Tibial artery (tissue), 4 donors: ENCODE measurements at regions not wholly inside any gene's neighbourhood (a gene's known extent, or its start where the extent isn't known, plus 50 kb on each side); places are given as distances from the start of the nearest gene placed in this dataset.

ENCODE experiments used
- DNase-seq, 2 donors: peaks; one replicate each; pipeline ENCODE4 v3.0.0-alpha.2; 2019
- H3K27ac ChIP-seq, 2 donors: fragments of 200-600 bp; sonication (generic) in 1 of 2; 1 replicate in 1 of 2; 2 replicates in 1 of 2; pipeline ENCODE4 v1.5.1; 2018 to 2019; ENCODE audit warnings: mild to moderate bottlenecking in 1 of 2
- H3K27me3 ChIP-seq, 2 donors: fragments of 200-600 bp; sonication (generic) in 1 of 2; one replicate each; pipeline versions ENCODE4 v1.5.1 to v1.6.0; 2016 to 2019
- H3K36me3 ChIP-seq, 3 donors: fragments of 200-600 bp; sonication (generic) in 2 of 3; one replicate each; pipeline ENCODE4 v1.5.1; 2016 to 2019; ENCODE audit warnings: mild to moderate bottlenecking in 2 of 3
- H3K4me1 ChIP-seq, 4 donors: fragments of 200-600 bp; sonication (generic) in 2 of 4; 1 replicate in 3 of 4; 2 replicates in 1 of 4; pipeline ENCODE4 v1.5.1; 2016 to 2019
- H3K4me3 ChIP-seq, 2 donors: fragments of 200-600 bp; sonication (generic) in 1 of 2; 1 replicate in 1 of 2; 2 replicates in 1 of 2; pipeline ENCODE4 v1.5.1; 2018 to 2019; ENCODE audit warnings: mild to moderate bottlenecking in 2 of 2
- H3K9me3 ChIP-seq, 3 donors: fragments of 200-600 bp; sonication (generic) in 1 of 3; one replicate each; pipeline ENCODE4 v1.5.1; 2016 to 2019
- intact Hi-C: fragments of 100-400 bp; cut with DNase I; formaldehyde crosslinking; loops from one replicate; pipeline ENCODE4 v1.15.0; 2023; ENCODE audit warnings: low total_unique reads
- TF ChIP-seq, protein P1 (sequence below), 2 experiments: fragments of 200-600 bp in 1 of 2; fragments of 450-650 bp in 1 of 2; IDR thresholded peaks; one replicate each; pipeline ENCODE4 v1.5.1; 2017 to 2019; ENCODE audit warnings: antibody characterized with exemption in 2 of 2, mild to moderate bottlenecking in 1 of 2, moderate library complexity in 1 of 2

DNA sequence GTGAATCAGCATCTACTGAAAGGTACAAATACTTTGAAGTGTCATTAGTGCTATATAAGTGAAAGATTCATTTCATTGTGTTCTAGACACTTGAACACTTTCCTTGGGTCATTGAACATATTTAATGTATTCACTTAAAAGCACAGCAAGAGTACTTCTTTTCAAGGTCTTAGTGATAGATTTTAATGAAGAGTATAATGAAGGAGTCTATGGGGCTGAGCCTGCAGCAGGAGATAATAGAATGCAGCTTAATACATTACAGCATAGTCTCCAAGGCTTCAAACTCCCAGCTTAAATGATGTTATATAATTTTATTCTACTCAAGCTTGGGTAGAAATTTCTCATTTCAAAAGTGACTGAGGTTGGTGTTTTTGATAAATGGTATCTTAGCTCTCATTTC lies 66.1 kb upstream of the VEGFC start:
- Histone ChIP-seq H3K9me3 (no peaks in the 10 kb centered on the region), H3K36me3 (no peaks in the 10 kb centered on the region), H3K4me1 (no peaks in the 10 kb centered on the region), H3K27me3 (no peaks in the 10 kb centered on the region), H3K27ac (no peak overlapping the region), H3K4me3 (no peak overlapping the region)
- TF ChIP-seq, protein P1, sequence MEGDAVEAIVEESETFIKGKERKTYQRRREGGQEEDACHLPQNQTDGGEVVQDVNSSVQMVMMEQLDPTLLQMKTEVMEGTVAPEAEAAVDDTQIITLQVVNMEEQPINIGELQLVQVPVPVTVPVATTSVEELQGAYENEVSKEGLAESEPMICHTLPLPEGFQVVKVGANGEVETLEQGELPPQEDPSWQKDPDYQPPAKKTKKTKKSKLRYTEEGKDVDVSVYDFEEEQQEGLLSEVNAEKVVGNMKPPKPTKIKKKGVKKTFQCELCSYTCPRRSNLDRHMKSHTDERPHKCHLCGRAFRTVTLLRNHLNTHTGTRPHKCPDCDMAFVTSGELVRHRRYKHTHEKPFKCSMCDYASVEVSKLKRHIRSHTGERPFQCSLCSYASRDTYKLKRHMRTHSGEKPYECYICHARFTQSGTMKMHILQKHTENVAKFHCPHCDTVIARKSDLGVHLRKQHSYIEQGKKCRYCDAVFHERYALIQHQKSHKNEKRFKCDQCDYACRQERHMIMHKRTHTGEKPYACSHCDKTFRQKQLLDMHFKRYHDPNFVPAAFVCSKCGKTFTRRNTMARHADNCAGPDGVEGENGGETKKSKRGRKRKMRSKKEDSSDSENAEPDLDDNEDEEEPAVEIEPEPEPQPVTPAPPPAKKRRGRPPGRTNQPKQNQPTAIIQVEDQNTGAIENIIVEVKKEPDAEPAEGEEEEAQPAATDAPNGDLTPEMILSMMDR (IDR thresholded peaks at IDR 0.05), result no peak
- no peak for DNase-seq
- intact Hi-C loops, result no loop called here

GRCh38 chr4:176864238-176864637 lies 71.5 kb upstream of the VEGFC start:
- TF ChIP-seq, protein P1 (IDR thresholded peaks at IDR 0.05), result no peak
- no peak for DNase-seq
- Histone ChIP-seq H3K27ac (no peak overlapping the region), H3K36me3 (no peaks in the 10 kb centered on the region), H3K4me1 (no peaks in the 10 kb centered on the region), H3K9me3 (no peaks in the 10 kb centered on the region), H3K4me3 (no peak overlapping the region), H3K27me3 (no peaks in the 10 kb centered on the region)
- intact Hi-C loops, result no loop called here

DNA sequence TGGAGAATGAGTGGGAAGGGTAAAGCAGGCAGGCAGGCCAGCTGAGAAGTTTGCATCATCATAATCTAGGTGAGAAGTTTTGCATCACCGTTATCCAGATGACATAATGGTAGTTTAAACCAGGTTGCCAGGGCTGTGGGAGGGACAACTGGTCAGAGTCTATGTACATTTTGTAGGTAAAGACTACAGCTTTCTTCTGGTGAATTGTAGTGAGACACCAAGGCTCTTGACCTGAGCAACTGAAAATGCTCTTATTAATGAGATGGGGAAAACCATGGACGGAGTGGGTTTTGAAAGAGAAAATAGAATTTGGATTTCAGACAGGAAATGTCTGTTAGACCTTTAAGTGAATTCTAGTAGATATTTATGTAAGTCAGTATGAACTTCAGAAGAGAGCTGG lies 76.0 kb upstream of the VEGFC start:
- peaks cover 0 to 3% (median 0%) of the 10 kb centered on the region in 3 donors for H3K9me3 ChIP-seq
- H3K36me3 ChIP-seq, result no peaks in the 10 kb centered on the region
- H3K27me3 ChIP-seq, result no peaks in the 10 kb centered on the region
- intact Hi-C loops, result no loop called here
- H3K27ac ChIP-seq, result no peak overlapping the region
- no peak overlapping the region for H3K4me3 ChIP-seq
- no peak for DNase-seq
- TF ChIP-seq, protein P1 (IDR thresholded peaks at IDR 0.05), result no peak
- H3K4me1 ChIP-seq, result no peaks in the 10 kb centered on the region

GRCh38 chr4:176872461-176872860 lies 79.7 kb upstream of the VEGFC start:
- intact Hi-C loops, result no loop called here
- H3K9me3 ChIP-seq, result peaks cover 0 to 3% (median 0%) of the 10 kb centered on the region in 3 donors
- no peak for DNase-seq
- H3K27ac ChIP-seq, result no peak overlapping the region
- H3K4me3 ChIP-seq, result no peak overlapping the region
- H3K36me3 ChIP-seq, result no peaks in the 10 kb centered on the region
- TF ChIP-seq, protein P1 (IDR thresholded peaks at IDR 0.05), result no peak
- no peaks in the 10 kb centered on the region for H3K27me3 ChIP-seq
- H3K4me1 ChIP-seq, result peaks cover 0 to 8% (median 0%) of the 10 kb centered on the region in 4 donors

DNA sequence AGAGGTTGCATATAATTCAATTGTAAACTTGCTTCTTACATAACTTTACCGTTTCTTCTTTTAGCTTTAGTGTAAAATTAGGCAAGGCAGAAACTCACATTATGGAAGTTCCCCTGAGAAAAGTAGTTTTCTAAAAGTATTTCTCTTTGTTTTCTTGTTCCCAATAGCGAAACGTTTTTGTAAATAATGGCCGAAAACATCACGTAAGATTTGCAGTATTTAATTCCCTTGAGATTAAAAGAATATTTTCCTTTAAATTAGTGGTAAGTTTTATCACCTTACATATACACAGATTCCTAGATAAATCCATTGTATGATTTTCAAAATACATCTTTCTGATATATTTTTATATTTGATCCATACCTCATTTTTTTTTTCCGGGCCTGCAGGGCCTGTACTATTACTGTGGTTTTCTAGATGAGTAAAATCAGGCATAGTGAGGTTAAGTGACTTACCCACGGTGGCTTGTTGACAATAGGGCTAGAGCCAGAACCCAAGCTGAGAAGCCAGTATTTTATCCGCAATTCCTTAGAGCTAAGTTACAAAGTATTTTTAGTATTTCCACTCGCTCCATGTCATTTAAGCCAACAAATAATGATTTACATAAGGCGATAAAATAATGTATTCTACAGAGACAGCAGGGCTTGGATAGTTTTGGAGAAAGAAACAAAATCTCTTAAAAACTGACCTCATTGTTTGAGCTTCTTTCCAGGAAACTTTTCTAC lies 82.2 kb upstream of the VEGFC start:
- intact Hi-C loops, result no loop called here
- DNase-seq, result no peak
- no peaks in the 10 kb centered on the region for H3K27me3 ChIP-seq
- H3K4me3 ChIP-seq, result no peak overlapping the region
- H3K27ac ChIP-seq, result no peak overlapping the region
- H3K4me1 ChIP-seq, result peaks cover 0 to 14% (median 0%) of the 10 kb centered on the region in 4 donors
- TF ChIP-seq, protein P1 (IDR thresholded peaks at IDR 0.05), result no peak
- peaks cover 0 to 3% (median 0%) of the 10 kb centered on the region in 3 donors for H3K9me3 ChIP-seq
- no peaks in the 10 kb centered on the region for H3K36me3 ChIP-seq
